GM19397 (cell line): ENCODE measurements at regions not wholly inside any gene's neighbourhood (a gene's known extent, or its start where the extent isn't known, plus 50 kb on each side); places are given as distances from the start of the nearest gene placed in this dataset.

Source experiments
- ATAC-seq: cut with Tn5 transposase; IDR thresholded peaks from one replicate; pipeline ENCODE4 v1.9.1; 2021; ENCODE audit warnings: mild to moderate bottlenecking, moderate library complexity; ENCODE audit not compliant: unreplicated experiment

GRCh38 chr13:105513448-105513847 is 1022.0 kb downstream of the EFNB2 start:
- ATAC-seq = no peak

DNA sequence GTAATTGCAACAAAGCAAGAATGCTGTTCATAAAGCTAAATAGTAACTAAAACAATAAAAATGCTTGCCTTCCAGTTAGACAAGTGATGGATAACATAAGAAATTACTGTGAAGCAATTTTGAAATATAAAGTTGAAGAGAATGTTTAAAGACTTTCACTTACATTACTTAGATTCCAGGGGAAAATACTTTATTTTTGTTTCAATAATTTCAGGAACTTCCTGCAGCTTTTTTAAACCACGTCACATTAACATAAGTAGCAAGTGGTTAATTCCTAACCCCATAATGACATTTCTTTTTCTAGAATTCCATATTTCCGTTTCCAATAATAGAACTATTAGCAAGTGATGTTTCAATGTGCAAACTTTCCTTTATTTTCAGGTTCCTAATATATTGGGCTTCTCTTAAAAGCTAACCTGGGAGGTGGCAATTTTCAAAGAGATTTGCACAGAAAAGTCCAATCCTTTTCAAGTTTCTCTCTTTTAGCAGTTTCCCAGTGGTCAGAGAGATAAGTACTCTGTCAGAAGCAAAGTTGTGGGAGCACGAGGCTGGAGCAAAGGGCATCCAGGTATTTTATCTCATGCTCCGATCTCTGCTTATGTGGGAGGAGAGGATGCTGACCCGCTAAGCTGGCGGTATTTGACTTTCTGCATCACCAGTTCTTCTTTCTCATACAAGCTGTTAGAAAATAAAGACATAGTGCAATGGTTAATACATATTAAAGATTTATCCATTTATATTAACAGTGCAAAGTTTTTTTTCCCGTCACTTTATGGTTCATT is 1025.3 kb downstream of the EFNB2 start:
- no peak for ATAC-seq

GRCh38 chr13:105506463-105506862 is 1029.0 kb downstream of the EFNB2 start:
- ATAC-seq = no peak

- ATAC-seq = no peak
Measured at GRCh38 chr13:105502193-105502592, 1033.3 kb downstream of the EFNB2 start.

DNA sequence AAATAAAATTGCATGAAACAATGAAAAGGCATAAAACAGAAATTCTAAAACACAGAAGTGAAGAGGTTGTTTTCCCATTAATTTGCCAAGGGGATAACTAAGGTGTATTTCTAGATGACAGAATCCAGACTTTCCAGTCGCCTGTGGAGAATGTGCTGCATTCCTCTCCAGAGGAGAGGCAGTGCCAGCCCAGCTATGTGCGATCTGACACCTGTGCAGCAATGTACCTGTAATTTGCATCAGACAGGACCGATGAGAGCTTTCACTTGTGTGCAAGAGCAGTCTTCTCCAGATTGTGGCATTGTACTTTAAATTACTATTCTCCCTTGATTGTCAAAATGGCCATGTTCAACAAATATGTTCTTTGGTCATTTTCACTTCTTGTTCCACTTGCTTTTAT is 1037.9 kb downstream of the EFNB2 start:
- ATAC-seq = no peak

DNA sequence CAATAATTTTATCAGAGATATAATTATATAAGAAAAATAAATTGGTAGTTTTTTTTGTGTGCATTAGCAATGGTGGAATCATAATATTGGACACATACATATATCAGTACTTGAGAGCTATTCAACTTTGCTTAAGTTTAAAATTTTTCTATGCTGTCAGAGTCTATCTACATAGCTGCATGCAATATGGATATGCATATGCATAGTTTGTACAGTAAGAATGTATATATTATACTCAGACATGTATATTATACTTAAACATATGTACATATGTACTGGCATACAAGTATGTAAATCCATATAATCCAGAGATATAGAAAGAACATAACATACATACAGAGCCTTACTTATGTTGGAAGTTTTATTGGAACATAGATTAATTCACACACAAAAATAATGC is 1043.2 kb downstream of the EFNB2 start:
- ATAC-seq = no peak

DNA sequence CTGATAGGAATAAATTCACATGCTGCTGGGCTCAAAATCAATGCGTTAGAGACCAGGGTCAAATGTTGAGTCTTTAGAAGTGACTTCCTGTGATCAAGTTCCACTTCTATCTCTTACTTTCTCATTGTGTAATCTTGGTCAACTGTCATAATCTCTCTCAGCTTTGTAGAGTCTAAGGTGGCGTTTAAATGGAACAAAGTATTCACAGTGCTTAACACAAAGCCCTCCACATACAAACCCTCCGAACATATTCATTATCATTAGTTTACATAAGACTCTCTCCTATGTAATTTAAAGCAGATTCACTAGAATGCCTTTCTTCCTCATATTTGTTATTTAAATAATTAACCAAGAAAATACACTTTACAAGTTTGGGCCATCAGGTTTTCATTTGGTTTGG is 1044.1 kb downstream of the EFNB2 start:
- ATAC-seq = no peak

DNA sequence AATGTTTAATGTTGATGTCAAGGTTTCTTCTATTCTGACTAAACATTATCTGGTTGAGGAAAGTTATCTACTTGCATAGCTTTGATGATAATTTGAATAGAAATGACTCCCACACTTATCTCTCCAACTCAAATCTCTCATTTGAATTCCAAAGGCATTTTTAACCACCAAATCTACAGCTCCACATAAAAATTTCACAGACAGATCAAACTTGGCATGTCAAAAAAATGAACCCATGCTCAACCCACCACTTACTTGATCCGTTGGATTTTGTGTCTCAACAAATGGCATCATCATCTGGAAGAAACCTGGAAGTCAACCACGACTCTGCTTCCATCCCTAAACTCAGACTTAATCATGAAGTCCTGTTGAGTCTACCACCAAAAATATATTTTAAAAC is 1050.4 kb downstream of the EFNB2 start:
- no peak for ATAC-seq

GRCh38 chr13:105474983-105475610 is 1060.4 kb downstream of the EFNB2 start:
- no peak for ATAC-seq

- ATAC-seq = no peak
Measured at GRCh38 chr13:105471673-105472072, 1063.8 kb downstream of the EFNB2 start.

GRCh38 chr13:105466376-105466775 is 1069.1 kb downstream of the EFNB2 start:
- no peak for ATAC-seq

DNA sequence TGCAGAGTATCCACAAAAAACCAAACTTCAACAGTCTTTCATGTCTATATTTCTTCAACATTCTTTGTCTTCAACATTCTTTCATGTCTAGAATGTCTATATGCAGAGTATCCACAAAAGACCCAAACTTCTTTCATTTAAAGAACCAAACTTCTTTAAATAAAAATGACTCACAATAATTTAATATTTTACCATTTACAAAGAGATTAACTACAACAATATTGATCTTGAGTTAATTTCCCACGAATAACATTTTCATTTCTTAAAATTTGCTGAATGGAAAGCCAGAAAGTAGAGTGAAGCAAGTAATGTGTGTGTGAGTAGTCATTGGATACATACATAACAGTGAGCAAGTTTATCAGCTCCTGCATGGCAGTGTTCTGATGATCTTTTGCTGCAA is 1069.7 kb downstream of the EFNB2 start, which contains the start of gene DAOA:
Gene DAOA (plus strand): TSS at position 301 of the 400 bp plus-strand sequence.
- no peak for ATAC-seq

DNA sequence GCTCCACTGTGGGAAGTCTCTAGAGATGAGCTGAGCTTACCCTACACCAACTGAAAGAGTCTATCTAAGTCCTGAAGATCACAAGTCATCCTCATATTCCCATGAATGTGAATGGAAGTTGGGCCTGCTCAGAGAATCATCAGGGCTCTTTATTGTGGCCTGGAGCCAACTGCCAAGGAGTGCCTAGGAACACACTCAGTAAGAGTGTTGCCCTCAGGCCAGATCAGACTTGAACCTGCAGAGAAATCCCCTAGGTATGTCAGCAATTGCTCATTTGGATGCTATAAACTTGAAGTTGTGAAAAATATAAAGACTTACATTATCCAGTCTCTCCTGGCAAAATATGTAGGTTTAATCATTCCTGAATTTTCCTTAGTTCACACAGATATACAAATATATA is 1070.2 kb downstream of the EFNB2 start:
- no peak for ATAC-seq

- no peak for ATAC-seq
Measured at GRCh38 chr13:105464249-105464648, 1071.2 kb downstream of the EFNB2 start.

DNA sequence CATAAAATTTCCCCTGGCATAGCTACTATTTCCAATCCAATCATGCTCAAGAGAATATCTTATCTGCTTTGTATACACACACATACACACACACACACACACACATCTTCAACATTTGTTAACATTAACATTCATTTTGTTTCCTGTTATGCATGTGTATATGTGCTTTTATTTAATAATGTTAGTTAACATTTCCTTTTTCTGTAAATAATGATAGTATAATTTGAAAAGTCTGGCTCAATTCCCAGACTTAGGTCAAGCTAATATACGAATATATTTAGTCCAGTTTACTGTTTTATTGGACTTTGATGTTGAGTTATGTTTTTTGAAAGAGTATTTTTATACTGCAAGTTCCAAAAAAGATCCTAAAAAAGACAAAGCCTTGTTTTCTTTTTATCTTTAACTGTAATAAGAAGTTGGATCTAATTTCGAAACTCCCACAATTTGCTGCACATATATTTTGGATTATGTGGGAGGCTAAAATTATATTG is 1072.4 kb downstream of the EFNB2 start:
- no peak for ATAC-seq

- no peak for ATAC-seq
Measured at GRCh38 chr13:105462098-105462497, 1073.4 kb downstream of the EFNB2 start.

GRCh38 chr13:105452895-105453294 is 1082.6 kb downstream of the EFNB2 start:
- ATAC-seq = no peak

DNA sequence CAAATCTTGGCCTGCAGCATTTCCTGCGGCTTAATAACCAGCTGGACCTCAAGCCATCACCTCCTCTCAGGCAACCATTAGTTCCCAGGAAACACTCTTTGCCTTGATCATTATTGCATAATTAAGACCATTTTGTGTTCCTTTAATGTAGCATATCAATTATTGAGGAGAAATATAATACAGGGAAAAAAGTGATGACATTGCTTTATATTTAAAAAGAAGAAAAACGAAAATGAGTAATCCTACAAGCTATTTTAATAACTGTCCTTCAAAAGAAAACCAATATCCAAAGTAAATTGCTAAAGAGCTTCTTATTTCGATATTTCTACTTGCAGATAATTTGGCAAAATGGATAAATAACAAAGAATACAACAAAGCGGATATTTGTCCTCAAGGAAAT is 1084.7 kb downstream of the EFNB2 start:
- no peak for ATAC-seq

GRCh38 chr13:105448811-105449210 is 1086.7 kb downstream of the EFNB2 start:
- ATAC-seq = no peak

DNA sequence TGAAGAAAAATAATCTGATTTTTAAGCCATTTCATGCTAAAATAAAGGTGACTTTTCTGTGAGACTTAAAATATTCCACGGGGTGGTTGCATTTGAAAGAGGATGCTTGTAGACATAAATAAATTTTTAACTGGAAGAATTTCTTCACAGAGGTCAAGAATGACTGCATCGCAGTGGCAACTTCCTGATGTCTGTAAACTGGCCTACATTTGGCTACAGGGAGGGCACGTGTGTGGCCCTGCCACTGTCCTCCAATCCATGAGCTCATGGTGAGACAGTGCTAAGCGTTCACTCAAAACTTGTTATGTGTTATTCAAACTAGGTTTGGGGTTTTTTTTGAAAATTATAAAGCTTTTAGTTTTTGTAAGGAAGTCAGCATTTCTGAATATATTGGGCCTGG is 1089.3 kb downstream of the EFNB2 start:
- no peak for ATAC-seq

DNA sequence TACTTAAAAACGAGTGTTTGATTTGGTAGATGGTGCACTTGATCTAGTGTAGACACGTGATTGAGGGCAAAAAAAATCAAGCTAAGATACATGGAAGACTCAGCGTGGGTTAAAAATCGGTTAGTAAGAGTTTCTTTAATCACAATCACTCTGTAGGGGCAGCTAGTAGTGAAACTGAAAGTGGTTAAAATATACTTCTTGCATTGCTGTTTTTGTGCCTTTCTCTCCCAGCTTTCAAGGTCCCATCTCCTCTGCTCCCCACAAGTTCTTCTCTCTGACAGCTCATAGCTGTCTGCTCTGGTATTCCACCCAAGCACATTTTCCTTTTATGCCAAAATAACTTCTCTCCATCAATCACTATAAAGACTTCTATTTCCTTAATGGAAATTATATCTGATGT is 1089.7 kb downstream of the EFNB2 start:
- no peak for ATAC-seq

- ATAC-seq = no peak
Measured at GRCh38 chr13:105442949-105443699, 1092.3 kb downstream of the EFNB2 start.
